Vagina (tissue), 2 donors: ENCODE measurements at regions not wholly inside any gene's neighbourhood (a gene's known extent, or its start where the extent isn't known, plus 50 kb on each side); places are given as distances from the start of the nearest gene placed in this dataset.

ENCODE experiments used
- DNase-seq, 2 donors: peaks; one replicate each; pipeline ENCODE4 v3.0.0-alpha.2; 2017; ENCODE audit errors: extremely low spot score in 2 of 2
- H3K27ac ChIP-seq: fragments of 200-600 bp; sonication (generic); one replicate; pipeline ENCODE4 v1.5.1; 2019
- H3K27me3 ChIP-seq: fragments of 200-600 bp; sonication (generic); one replicate; pipeline ENCODE4 v1.5.1; 2019
- H3K36me3 ChIP-seq, 2 donors: fragments of 200-600 bp; sonication (generic); one replicate each; pipeline ENCODE4 v1.5.1; 2017 to 2019
- H3K4me1 ChIP-seq: fragments of 200-600 bp; sonication (generic); one replicate; pipeline ENCODE4 v1.5.1; 2019
- H3K4me3 ChIP-seq, 2 donors: fragments of 200-600 bp; sonication (generic); 1 replicate in 1 of 2; 2 replicates in 1 of 2; pipeline ENCODE4 v1.5.1; 2016 to 2019
- H3K9me3 ChIP-seq: fragments of 200-600 bp; sonication (generic); one replicate; pipeline ENCODE4 v1.5.1; 2019
- POLR2A ChIP-seq, 2 donors: fragments of 450-650 bp; IDR thresholded peaks; one replicate each; pipeline ENCODE4 v1.6.1; 2017; ENCODE audit warnings: antibody characterized with exemption in 2 of 2, mild to moderate bottlenecking in 2 of 2, moderate library complexity in 2 of 2
- POLR2AphosphoS5 ChIP-seq, 2 donors: sonication (generic); formaldehyde crosslinking; IDR thresholded peaks; one replicate each; pipeline ENCODE4 v1.9.0; 2017; ENCODE audit warnings: antibody characterized with exemption in 2 of 2, mild to moderate bottlenecking in 2 of 2, low read depth in 1 of 2; ENCODE audit not compliant: insufficient read depth in 1 of 2
- intact Hi-C: fragments of 100-400 bp; cut with DNase I; formaldehyde crosslinking; loops from one replicate; pipeline ENCODE4 v1.15.1; 2023
- TF ChIP-seq, protein P1 (sequence below), 3 experiments: fragments of 450-650 bp in 2 of 3; fragments of 200-600 bp in 1 of 3; sonication (generic) in 1 of 3; IDR thresholded peaks; one replicate each; pipeline ENCODE4 v1.5.1; 2017 to 2019; ENCODE audit warnings: antibody characterized with exemption in 3 of 3, mild to moderate bottlenecking in 2 of 3, moderate library complexity in 2 of 3

DNA sequence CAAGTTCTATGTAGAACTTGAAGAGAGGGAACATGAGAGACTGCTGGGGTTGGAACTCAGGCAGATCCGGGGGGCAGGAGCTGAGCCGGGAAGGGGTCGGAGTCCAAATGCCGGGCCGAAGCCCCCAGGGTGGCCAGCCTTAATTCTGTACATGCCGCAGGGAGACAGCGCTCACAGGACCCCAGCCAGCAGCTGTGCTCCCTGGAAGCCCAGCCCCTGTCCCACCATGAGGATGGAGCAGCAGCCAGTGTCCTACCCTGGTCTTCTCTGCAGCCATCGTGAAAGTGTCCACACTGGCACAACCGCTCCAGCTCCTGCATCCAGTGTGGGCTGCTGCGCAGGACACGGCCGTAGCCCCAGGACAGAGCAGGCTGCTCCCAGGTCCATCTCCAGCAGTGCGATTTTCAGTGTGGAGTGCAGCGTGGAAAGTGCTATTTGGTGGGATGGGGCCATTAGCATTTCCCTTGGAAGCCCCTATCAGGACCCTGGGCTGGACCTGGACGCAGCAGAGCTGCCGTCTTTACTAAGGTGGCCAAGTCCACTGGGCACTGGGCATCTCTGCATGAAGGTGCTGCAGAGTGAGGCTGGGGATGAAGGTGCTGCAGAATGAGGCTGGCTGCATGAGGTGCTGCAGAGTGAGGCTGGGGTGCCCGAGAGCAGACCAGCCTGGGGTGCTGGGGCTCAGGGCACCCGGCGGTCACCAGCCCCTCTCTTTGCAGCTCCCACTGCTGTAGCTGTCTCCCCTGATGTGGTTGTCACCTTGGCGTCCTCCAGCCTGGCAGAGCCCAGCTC, 737.4 kb downstream of the BRD1 start:
- no peak overlapping the region for H3K27ac ChIP-seq
- intact Hi-C loops = no loop called here
- H3K27me3 ChIP-seq = no peaks in the 10 kb centered on the region

DNA sequence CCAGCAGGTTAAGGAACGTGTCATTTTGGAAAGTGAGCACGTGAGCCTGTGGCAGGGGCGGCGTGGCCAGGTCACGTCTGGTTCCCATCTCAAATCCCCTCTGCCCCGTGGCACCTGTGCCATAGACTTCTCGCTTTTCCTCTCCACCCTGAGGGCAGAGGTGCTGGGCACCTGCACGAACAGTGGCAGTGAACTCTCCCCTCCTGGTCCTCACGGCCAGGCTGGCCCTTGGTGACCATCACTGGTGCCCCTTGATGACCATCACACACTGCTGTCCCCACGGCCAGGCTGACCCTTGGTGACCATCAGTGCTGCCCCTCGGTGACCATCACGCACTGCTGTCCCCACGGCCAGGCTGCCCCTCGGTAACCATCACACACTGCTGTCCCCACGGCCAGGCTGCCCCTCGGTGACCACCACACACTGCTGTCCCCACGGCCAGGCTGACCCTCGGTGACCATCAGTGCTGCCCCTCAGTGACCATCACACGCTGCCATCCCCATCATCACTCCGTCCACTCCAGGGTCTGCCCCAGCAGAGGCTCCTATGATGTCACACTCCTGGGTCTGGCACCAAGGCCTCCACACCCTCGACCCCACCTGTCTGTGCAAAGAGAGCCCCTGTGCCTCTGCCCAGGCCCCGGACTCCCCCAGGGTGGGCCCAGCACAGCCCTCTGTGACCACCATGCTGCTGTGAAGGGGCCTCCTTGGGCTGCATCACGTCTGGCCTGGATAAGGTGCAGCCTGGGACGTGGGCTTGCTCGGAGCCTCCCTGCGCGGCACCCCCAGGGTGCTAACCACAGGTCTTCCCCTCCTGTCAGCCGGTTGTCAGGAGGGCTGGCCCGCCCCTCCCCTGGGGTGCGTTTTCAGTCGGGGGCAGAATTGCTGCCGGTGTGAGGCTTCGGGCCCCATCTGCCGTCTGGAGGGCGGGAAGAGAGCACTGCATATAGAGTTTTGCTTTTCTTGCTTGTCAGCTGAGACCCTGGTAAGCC, 738.6 kb downstream of the BRD1 start:
- Histone ChIP-seq H3K9me3 (no peaks in the 10 kb centered on the region), H3K27me3 (no peaks in the 10 kb centered on the region), H3K27ac (no peak overlapping the region), H3K36me3 (no peaks in the 10 kb centered on the region), H3K4me1 (no peaks in the 10 kb centered on the region), H3K4me3 (no peak overlapping the region)
- intact Hi-C loops = no loop called here
- DNase-seq = no peak
- TF ChIP-seq, protein P1, sequence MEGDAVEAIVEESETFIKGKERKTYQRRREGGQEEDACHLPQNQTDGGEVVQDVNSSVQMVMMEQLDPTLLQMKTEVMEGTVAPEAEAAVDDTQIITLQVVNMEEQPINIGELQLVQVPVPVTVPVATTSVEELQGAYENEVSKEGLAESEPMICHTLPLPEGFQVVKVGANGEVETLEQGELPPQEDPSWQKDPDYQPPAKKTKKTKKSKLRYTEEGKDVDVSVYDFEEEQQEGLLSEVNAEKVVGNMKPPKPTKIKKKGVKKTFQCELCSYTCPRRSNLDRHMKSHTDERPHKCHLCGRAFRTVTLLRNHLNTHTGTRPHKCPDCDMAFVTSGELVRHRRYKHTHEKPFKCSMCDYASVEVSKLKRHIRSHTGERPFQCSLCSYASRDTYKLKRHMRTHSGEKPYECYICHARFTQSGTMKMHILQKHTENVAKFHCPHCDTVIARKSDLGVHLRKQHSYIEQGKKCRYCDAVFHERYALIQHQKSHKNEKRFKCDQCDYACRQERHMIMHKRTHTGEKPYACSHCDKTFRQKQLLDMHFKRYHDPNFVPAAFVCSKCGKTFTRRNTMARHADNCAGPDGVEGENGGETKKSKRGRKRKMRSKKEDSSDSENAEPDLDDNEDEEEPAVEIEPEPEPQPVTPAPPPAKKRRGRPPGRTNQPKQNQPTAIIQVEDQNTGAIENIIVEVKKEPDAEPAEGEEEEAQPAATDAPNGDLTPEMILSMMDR (IDR thresholded peaks at IDR 0.05) = no peak
- no peak for TF ChIP-seq POLR2A (IDR thresholded peaks at IDR 0.05)
- no peak for TF ChIP-seq POLR2AphosphoS5 (IDR thresholded peaks at IDR 0.05; ENCODE audit: insufficient read depth in 1 of 2, low read depth in 1 of 2)

More for the DNA sequence above, 737.4 kb downstream of the BRD1 start:
- Histone ChIP-seq H3K36me3 (no peaks in the 10 kb centered on the region), H3K9me3 (no peaks in the 10 kb centered on the region), H3K4me3 (no peak overlapping the region), H3K4me1 (no peaks in the 10 kb centered on the region)
- DNase-seq = no peak
- TF ChIP-seq POLR2A (IDR thresholded peaks at IDR 0.05) (no peak), POLR2AphosphoS5 (IDR thresholded peaks at IDR 0.05; ENCODE audit: insufficient read depth in 1 of 2, low read depth in 1 of 2) (no peak)
- TF ChIP-seq, protein P1 (IDR thresholded peaks at IDR 0.05) = no peak

DNA sequence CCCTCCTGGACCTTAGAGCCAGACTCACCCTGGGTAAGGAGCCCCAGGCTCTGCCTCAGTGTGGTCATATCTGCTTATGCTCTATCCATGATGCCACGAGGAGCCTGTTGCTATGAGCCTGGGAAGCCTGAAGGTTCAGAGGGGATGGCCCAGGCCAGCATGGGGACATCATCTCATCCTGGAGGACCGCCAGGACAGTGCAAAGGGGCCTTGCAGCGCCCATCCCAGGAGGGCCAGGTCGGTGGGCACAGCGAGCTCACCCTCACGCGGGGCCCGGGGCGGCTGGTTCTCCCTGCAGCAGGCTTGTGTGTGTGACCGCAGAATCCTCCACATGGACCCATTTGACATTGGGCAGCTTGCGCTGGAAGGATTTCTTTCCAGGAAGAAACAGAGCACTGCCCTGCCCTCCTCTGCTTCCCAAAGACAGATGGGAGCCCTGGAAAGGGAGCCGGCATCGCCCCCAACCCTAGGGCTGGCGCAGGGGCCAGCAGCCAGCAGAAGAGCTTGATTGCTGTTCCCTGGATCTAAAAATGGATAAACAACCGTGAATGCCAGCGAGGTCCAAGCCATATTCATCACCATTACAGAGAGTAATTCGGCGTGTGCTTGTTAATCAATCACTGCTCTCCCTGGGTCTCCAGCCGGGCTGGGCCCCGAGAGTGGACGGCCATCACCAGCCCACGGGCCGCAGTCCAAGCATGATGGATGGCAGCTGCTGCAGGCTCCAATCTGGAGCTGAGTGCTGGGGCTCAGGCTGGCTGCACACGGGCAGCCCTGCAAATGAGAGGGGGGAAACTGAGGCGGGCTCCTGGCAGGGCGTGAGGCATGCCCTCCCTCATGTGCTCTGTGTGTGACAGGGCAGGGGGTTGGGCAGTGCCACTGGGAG, 739.7 kb downstream of the BRD1 start:
- DNase-seq = no peak
- H3K4me1 ChIP-seq = no peaks in the 10 kb centered on the region

DNA sequence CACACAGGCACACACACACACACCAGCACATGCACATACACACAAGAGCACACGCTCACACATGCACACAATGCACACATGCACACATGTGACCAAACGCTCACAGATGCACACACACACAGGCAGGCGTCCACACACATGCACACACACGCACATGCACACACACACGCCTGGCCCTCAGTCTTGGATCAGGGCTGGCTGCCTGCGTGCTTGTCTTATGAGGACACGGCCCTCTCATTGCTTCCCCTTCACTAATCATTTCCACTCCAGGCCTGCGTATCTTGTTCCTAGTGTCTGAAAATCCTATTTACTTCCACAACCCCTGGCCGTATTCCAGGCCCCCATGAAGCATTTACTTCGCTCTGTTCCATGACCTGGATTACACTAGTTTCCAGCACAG, 740.5 kb downstream of the BRD1 start:
- H3K36me3 ChIP-seq = no peaks in the 10 kb centered on the region
- TF ChIP-seq, protein P1 (IDR thresholded peaks at IDR 0.05) = no peak
- TF ChIP-seq POLR2AphosphoS5 (IDR thresholded peaks at IDR 0.05; ENCODE audit: insufficient read depth in 1 of 2, low read depth in 1 of 2) = no peak
- no peak for TF ChIP-seq POLR2A (IDR thresholded peaks at IDR 0.05)
- no peaks in the 10 kb centered on the region for H3K4me1 ChIP-seq
- no peak overlapping the region for H3K4me3 ChIP-seq
- no peaks in the 10 kb centered on the region for H3K9me3 ChIP-seq
- no peak overlapping the region for H3K27ac ChIP-seq
- H3K27me3 ChIP-seq = no peaks in the 10 kb centered on the region
- DNase-seq = no peak
- intact Hi-C loops = no loop called here

More for the DNA sequence above, 739.7 kb downstream of the BRD1 start:
- H3K27me3 ChIP-seq = no peaks in the 10 kb centered on the region
- TF ChIP-seq POLR2AphosphoS5 (IDR thresholded peaks at IDR 0.05; ENCODE audit: insufficient read depth in 1 of 2, low read depth in 1 of 2) (no peak), POLR2A (IDR thresholded peaks at IDR 0.05) (no peak)
- TF ChIP-seq, protein P1 (IDR thresholded peaks at IDR 0.05) = no peak
- no peak overlapping the region for H3K27ac ChIP-seq
- no peak overlapping the region for H3K4me3 ChIP-seq
- no peaks in the 10 kb centered on the region for H3K36me3 ChIP-seq
- H3K9me3 ChIP-seq = no peaks in the 10 kb centered on the region
- intact Hi-C loops = no loop called here
